OCI-LY1 (cell line): ENCODE measurements at regions not wholly inside any gene's neighbourhood (a gene's known extent, or its start where the extent isn't known, plus 50 kb on each side); places are given as distances from the start of the nearest gene placed in this dataset.

Experiments used
- H2AFZ ChIP-seq: fragments of 200-600 bp; sonication (generic), shearing (Covaris generic); 2 replicates; pipeline ENCODE4 v1.6.0; 2014; ENCODE audit warnings: antibody characterized with exemption, mild to moderate bottlenecking, low read length
- H3F3A ChIP-seq: fragments of 200-600 bp; sonication (generic), shearing (Covaris generic); 2 replicates; pipeline ENCODE4 v1.6.0; 2014; ENCODE audit warnings: mild to moderate bottlenecking, antibody characterized with exemption, low read length, moderate library complexity; ENCODE audit not compliant: insufficient read depth
- H3K27ac ChIP-seq: fragments of 200-600 bp; sonication (generic); 2 replicates; pipeline ENCODE4 v1.5.1; 2014; ENCODE audit warnings: low read length, mixed run types, mild to moderate bottlenecking, low read depth; ENCODE audit not compliant: poor library complexity, severe bottlenecking
- H3K27me3 ChIP-seq: fragments of 200-600 bp; sonication (generic); 2 replicates; pipeline ENCODE4 v1.6.0; 2014; ENCODE audit warnings: antibody characterized with exemption, mild to moderate bottlenecking, low read length, moderate library complexity; ENCODE audit not compliant: insufficient read depth
- H3K36me3 ChIP-seq: fragments of 200-600 bp; sonication (generic); 2 replicates; pipeline ENCODE4 v1.6.1; 2014; ENCODE audit warnings: mild to moderate bottlenecking, antibody characterized with exemption, low read length, moderate library complexity, mixed read lengths; ENCODE audit not compliant: insufficient read depth
- H3K4me1 ChIP-seq: fragments of 200-600 bp; sonication (generic); 2 replicates; pipeline ENCODE4 v1.5.1; 2014; ENCODE audit warnings: mild to moderate bottlenecking, low read length, moderate library complexity; ENCODE audit not compliant: insufficient read depth, severe bottlenecking
- H3K4me2 ChIP-seq: fragments of 200-600 bp; sonication (generic), shearing (Covaris generic); 2 replicates; pipeline ENCODE4 v1.6.1; 2014; ENCODE audit warnings: low read length
- H3K4me3 ChIP-seq: fragments of 200-600 bp; sonication (generic); 2 replicates; pipeline ENCODE4 v1.5.1; 2014; ENCODE audit warnings: low read length, low read depth, mild to moderate bottlenecking, mixed read lengths; ENCODE audit not compliant: poor library complexity, severe bottlenecking
- H3K79me2 ChIP-seq: fragments of 200-600 bp; shearing (Covaris generic); 2 replicates; pipeline ENCODE4 v1.6.1; 2016; ENCODE audit warnings: mixed run types, low read length, mixed read lengths; ENCODE audit not compliant: insufficient read depth
- H3K9ac ChIP-seq: fragments of 200-600 bp; sonication (generic), shearing (Covaris generic); 2 replicates; pipeline ENCODE4 v1.6.1; 2014; ENCODE audit warnings: mild to moderate bottlenecking, low read length, mixed read lengths
- H3K9me2 ChIP-seq: fragments of 200-600 bp; sonication (generic), shearing (Covaris generic); 2 replicates; pipeline ENCODE4 v1.6.1; 2014; ENCODE audit warnings: low read depth, mild to moderate bottlenecking, low read length, mixed read lengths
- H3K9me3 ChIP-seq: fragments of 200-600 bp; shearing (Covaris generic); 2 replicates; pipeline ENCODE4 v1.6.1; 2014; ENCODE audit warnings: low read length, mixed read lengths
- H4K20me1 ChIP-seq: fragments of 200-600 bp; sonication (generic), shearing (Covaris generic); 2 replicates; pipeline ENCODE4 v1.6.0; 2016; ENCODE audit warnings: mild to moderate bottlenecking, low read length; ENCODE audit not compliant: insufficient read depth
- CTCF ChIP-seq: fragments of 200-600 bp; sonication (generic), shearing (Covaris generic); IDR thresholded peaks from 2 replicates; pipeline ENCODE4 v1.5.1; 2017; ENCODE audit warnings: mild to moderate bottlenecking, antibody characterized with exemption, low read length, moderate library complexity, mixed read lengths
- EZH2 ChIP-seq: fragments of 200-600 bp; sonication (generic), shearing (Covaris generic); IDR thresholded peaks from 2 replicates; pipeline ENCODE4 v1.8.0; 2017; ENCODE audit warnings: borderline replicate concordance, mixed run types, mild to moderate bottlenecking, antibody characterized with exemption, low read length, moderate library complexity, mixed read lengths

GRCh38 chr20:21033817-21034216, 72.3 kb downstream of the LINC00237 start:
- no peaks in the 10 kb centered on the region for H3K9me2 ChIP-seq
- no peaks in the 10 kb centered on the region for H3K4me1 ChIP-seq
- no peaks in the 10 kb centered on the region for H4K20me1 ChIP-seq
- no peak overlapping the region for H3K4me2 ChIP-seq
- H3F3A ChIP-seq: no peaks in the 10 kb centered on the region
- H3K9me3 ChIP-seq: no peaks in the 10 kb centered on the region
- H3K79me2 ChIP-seq: no peaks in the 10 kb centered on the region
- H3K4me3 ChIP-seq: no peak overlapping the region
- H3K27ac ChIP-seq: no peak overlapping the region
- H3K9ac ChIP-seq: no peak overlapping the region
- TF ChIP-seq EZH2 (no peak), CTCF (no peak)
- no peaks in the 10 kb centered on the region for H3K36me3 ChIP-seq
- H2AFZ ChIP-seq: no peak overlapping the region
- no peaks in the 10 kb centered on the region for H3K27me3 ChIP-seq

- TF ChIP-seq EZH2 (no peak), CTCF (no peak)
- Histone ChIP-seq H4K20me1 (no peaks in the 10 kb centered on the region), H3K4me3 (no peak overlapping the region)
Observed at GRCh38 chr20:21031666-21032065, 74.5 kb downstream of the LINC00237 start.

GRCh38 chr20:21029341-21029740, 76.8 kb downstream of the LINC00237 start:
- Histone ChIP-seq H4K20me1 (no peaks in the 10 kb centered on the region), H3K9ac (no peak overlapping the region), H3K9me3 (no peaks in the 10 kb centered on the region), H3K4me3 (no peak overlapping the region), H3K4me2 (no peak overlapping the region), H3K27ac (no peak overlapping the region), H3K4me1 (no peaks in the 10 kb centered on the region), H2AFZ (no peak overlapping the region), H3K9me2 (no peaks in the 10 kb centered on the region), H3K79me2 (no peaks in the 10 kb centered on the region), H3F3A (no peaks in the 10 kb centered on the region), H3K36me3 (no peaks in the 10 kb centered on the region), H3K27me3 (no peaks in the 10 kb centered on the region)
- TF ChIP-seq CTCF (no peak), EZH2 (no peak)

More at GRCh38 chr20:21031666-21032065, 74.5 kb downstream of the LINC00237 start:
- H3K9ac ChIP-seq: no peak overlapping the region
- no peak overlapping the region for H3K4me2 ChIP-seq
- H3K79me2 ChIP-seq: no peaks in the 10 kb centered on the region
- H2AFZ ChIP-seq: no peak overlapping the region
- H3K27ac ChIP-seq: no peak overlapping the region
- H3K4me1 ChIP-seq: no peaks in the 10 kb centered on the region
- no peaks in the 10 kb centered on the region for H3F3A ChIP-seq
- H3K36me3 ChIP-seq: no peaks in the 10 kb centered on the region
- H3K9me3 ChIP-seq: no peaks in the 10 kb centered on the region
- H3K27me3 ChIP-seq: no peaks in the 10 kb centered on the region
- H3K9me2 ChIP-seq: no peaks in the 10 kb centered on the region
